Nephron (organoid): ENCODE measurements at regions not wholly inside any gene's neighbourhood (a gene's known extent, or its start where the extent isn't known, plus 50 kb on each side); places are given as distances from the start of the nearest gene placed in this dataset.

Experiments used
- H3K27ac Mint-ChIP-seq, 3 experiments: 2 replicates each; pipeline ENCODE4 v1.8.0; 2020; ENCODE audit warnings: mixed read lengths in 3 of 3, mild to moderate bottlenecking in 2 of 3, moderate library complexity in 1 of 3
- H3K27me3 Mint-ChIP-seq: 2 replicates; pipeline ENCODE4 v1.8.0; 2021; ENCODE audit warnings: low read depth, mild to moderate bottlenecking, moderate library complexity, mixed read lengths
- H3K36me3 Mint-ChIP-seq: 2 replicates; pipeline ENCODE4 v1.8.0; 2020; ENCODE audit warnings: low read depth, mixed read lengths
- H3K4me1 Mint-ChIP-seq: 2 replicates; pipeline ENCODE4 v1.8.0; 2020; ENCODE audit warnings: mixed read lengths
- H3K4me3 Mint-ChIP-seq, 3 experiments: 2 replicates each; pipeline ENCODE4 v1.8.0; 2020; ENCODE audit warnings: mild to moderate bottlenecking in 3 of 3, mixed read lengths in 3 of 3, moderate library complexity in 2 of 3
- H3K9me3 Mint-ChIP-seq: 2 replicates; pipeline ENCODE4 v1.8.0; 2020; ENCODE audit warnings: mixed read lengths
- CTCF ChIP-seq, 3 experiments: fragments of 200-600 bp; sonication (generic); IDR thresholded peaks; one replicate each; pipeline ENCODE4 v1.5.0; 2021; ENCODE audit warnings: antibody characterized with exemption in 3 of 3; ENCODE audit not compliant: unreplicated experiment in 3 of 3

GRCh38 chr1:166527752-166528151, 311.5 kb upstream of the POGK start:
- H3K4me1 Mint-ChIP-seq: no peaks in the 10 kb centered on the region

GRCh38 chr1:166538646-166539045, 300.6 kb upstream of the POGK start:
- Mint-ChIP-seq H3K9me3 (peaks cover 7% of the 10 kb centered on the region), H3K27ac (no peak overlapping the region), H3K4me3 (no peak overlapping the region), H3K4me1 (no peaks in the 10 kb centered on the region), H3K27me3 (no peaks in the 10 kb centered on the region), H3K36me3 (no peaks in the 10 kb centered on the region)
- TF ChIP-seq CTCF (IDR thresholded peaks at IDR 0.05; ENCODE audit: unreplicated experiment in 3 of 3): no peak

More at GRCh38 chr1:166527752-166528151, 311.5 kb upstream of the POGK start:
- Mint-ChIP-seq H3K27ac (no peak overlapping the region), H3K9me3 (peaks cover 5% of the 10 kb centered on the region), H3K36me3 (no peaks in the 10 kb centered on the region), H3K4me3 (no peak overlapping the region), H3K27me3 (peaks cover 5% of the 10 kb centered on the region)
- no peak for TF ChIP-seq CTCF (IDR thresholded peaks at IDR 0.05; ENCODE audit: unreplicated experiment in 3 of 3)

GRCh38 chr1:166544036-166544435, 295.2 kb upstream of the POGK start:
- peaks cover 6% of the 10 kb centered on the region for H3K9me3 Mint-ChIP-seq
- no peaks in the 10 kb centered on the region for H3K4me1 Mint-ChIP-seq
- H3K27ac Mint-ChIP-seq: no peak overlapping the region
- TF ChIP-seq CTCF (IDR thresholded peaks at IDR 0.05; ENCODE audit: unreplicated experiment in 3 of 3): no peak
- H3K4me3 Mint-ChIP-seq: no peak overlapping the region
- no peaks in the 10 kb centered on the region for H3K27me3 Mint-ChIP-seq
- no peaks in the 10 kb centered on the region for H3K36me3 Mint-ChIP-seq

- Mint-ChIP-seq H3K4me3 (no peak overlapping the region), H3K36me3 (no peaks in the 10 kb centered on the region)
- no peak for TF ChIP-seq CTCF (IDR thresholded peaks at IDR 0.05; ENCODE audit: unreplicated experiment in 3 of 3)
Measured at GRCh38 chr1:166544561-166544960, 294.7 kb upstream of the POGK start.

GRCh38 chr1:166552706-166553105, 286.6 kb upstream of the POGK start:
- Mint-ChIP-seq H3K4me3 (no peak overlapping the region), H3K9me3 (peaks cover 21% of the 10 kb centered on the region), H3K4me1 (no peaks in the 10 kb centered on the region), H3K36me3 (no peaks in the 10 kb centered on the region), H3K27me3 (no peaks in the 10 kb centered on the region), H3K27ac (no peak overlapping the region)
- no peak for TF ChIP-seq CTCF (IDR thresholded peaks at IDR 0.05; ENCODE audit: unreplicated experiment in 3 of 3)

More at GRCh38 chr1:166544561-166544960, 294.7 kb upstream of the POGK start:
- H3K9me3 Mint-ChIP-seq: peaks cover 12% of the 10 kb centered on the region
- H3K4me1 Mint-ChIP-seq: no peaks in the 10 kb centered on the region
- no peaks in the 10 kb centered on the region for H3K27me3 Mint-ChIP-seq
- H3K27ac Mint-ChIP-seq: no peak overlapping the region

GRCh38 chr1:166570954-166571353, 268.3 kb upstream of the POGK start:
- Mint-ChIP-seq H3K27ac (no peak overlapping the region), H3K27me3 (peaks cover 3% of the 10 kb centered on the region), H3K36me3 (no peaks in the 10 kb centered on the region), H3K9me3 (no peaks in the 10 kb centered on the region), H3K4me1 (no peaks in the 10 kb centered on the region), H3K4me3 (no peak overlapping the region)
- TF ChIP-seq CTCF (IDR thresholded peaks at IDR 0.05; ENCODE audit: unreplicated experiment in 3 of 3): no peak
